Fibroblast of lung (primary cell): ENCODE measurements at regions not wholly inside any gene's neighbourhood (a gene's known extent, or its start where the extent isn't known, plus 50 kb on each side); places are given as distances from the start of the nearest gene placed in this dataset.

Experiments used
- EZH2 ChIP-seq: IDR thresholded peaks from 2 replicates; pipeline ENCODE4 v1.5.1; 2012; ENCODE audit warnings: low read length, control low read depth, mild to moderate bottlenecking; ENCODE audit errors: missing control alignments
- TF ChIP-seq, protein P1 (sequence below), 2 donors: IDR thresholded peaks in 1 of 2; conservative IDR thresholded peaks in 1 of 2; 1 replicate in 1 of 2; 2 replicates in 1 of 2; pipeline ENCODE4 v1.5.1; 2011 to 2012; ENCODE audit warnings: low read length in 2 of 2, control low read depth in 1 of 2, inconsistent platforms in 1 of 2, low read depth in 1 of 2, mild to moderate bottlenecking in 1 of 2

GRCh38 chr3:181252631-181253030 is 263.1 kb upstream of the DNAJC19 start:
- TF ChIP-seq, protein P1, sequence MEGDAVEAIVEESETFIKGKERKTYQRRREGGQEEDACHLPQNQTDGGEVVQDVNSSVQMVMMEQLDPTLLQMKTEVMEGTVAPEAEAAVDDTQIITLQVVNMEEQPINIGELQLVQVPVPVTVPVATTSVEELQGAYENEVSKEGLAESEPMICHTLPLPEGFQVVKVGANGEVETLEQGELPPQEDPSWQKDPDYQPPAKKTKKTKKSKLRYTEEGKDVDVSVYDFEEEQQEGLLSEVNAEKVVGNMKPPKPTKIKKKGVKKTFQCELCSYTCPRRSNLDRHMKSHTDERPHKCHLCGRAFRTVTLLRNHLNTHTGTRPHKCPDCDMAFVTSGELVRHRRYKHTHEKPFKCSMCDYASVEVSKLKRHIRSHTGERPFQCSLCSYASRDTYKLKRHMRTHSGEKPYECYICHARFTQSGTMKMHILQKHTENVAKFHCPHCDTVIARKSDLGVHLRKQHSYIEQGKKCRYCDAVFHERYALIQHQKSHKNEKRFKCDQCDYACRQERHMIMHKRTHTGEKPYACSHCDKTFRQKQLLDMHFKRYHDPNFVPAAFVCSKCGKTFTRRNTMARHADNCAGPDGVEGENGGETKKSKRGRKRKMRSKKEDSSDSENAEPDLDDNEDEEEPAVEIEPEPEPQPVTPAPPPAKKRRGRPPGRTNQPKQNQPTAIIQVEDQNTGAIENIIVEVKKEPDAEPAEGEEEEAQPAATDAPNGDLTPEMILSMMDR (conservative IDR thresholded peaks at IDR 0.05 in 1 of 2, IDR thresholded peaks at IDR 0.05 in 1 of 2; ENCODE audit: low read depth in 1 of 2, low read length in 2 of 2) = no peak
- TF ChIP-seq EZH2 = no peak
